ENCODE measurements at regions not wholly inside any gene's neighbourhood (a gene's known extent, or its start where the extent isn't known, plus 50 kb on each side); places are given as distances from the start of the nearest gene placed in this dataset.

- TF ChIP-seq CTCF (IDR thresholded peaks at IDR 0.05; ENCODE audit: poor library complexity, severe bottlenecking) (no peak), MXI1 (conservative IDR thresholded peaks at IDR 0.05; ENCODE audit: poor library complexity, severe bottlenecking) (peak; percentile 20), REST (IDR thresholded peaks at IDR 0.05; ENCODE audit: borderline replicate concordance) (no peak), POLR2AphosphoS5 (IDR thresholded peaks at IDR 0.05) (no peak)
These were observed 256.7 kb upstream of the CAMK1G start for GRCh38 chr1:209326831-209327230.
